ENCODE measurements at regions not wholly inside any gene's neighbourhood (a gene's known extent, or its start where the extent isn't known, plus 50 kb on each side); places are given as distances from the start of the nearest gene placed in this dataset.

DNA sequence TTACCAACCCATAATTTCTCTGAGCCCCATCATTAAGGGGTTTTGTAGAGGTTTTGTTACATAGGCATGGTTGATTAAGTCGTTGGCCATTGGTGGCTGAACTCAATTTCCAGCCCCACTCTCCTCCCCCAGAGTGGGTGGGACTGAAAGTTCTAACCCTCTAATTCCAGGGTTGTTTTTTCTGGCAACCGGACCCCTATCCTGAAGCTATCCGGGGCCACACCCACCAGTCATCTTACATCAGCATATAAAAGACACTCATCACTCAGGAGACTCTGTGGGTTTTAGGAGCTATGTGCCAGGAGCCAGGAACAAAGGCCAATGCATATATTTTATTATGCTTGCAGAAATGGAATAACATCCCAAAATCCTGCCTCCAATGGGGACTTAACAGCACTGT is 186.0 kb downstream of the NXNL2 start:
- Histone ChIP-seq H3K36me3 (ENCODE audit: low read length) (no peaks in the 10 kb centered on the region), H3K9me3 (ENCODE audit: insufficient read depth, low read length) (no peaks in the 10 kb centered on the region), H3K4me2 (ENCODE audit: low read depth, low read length, poor library complexity, severe bottlenecking) (no peak overlapping the region), H3F3A (ENCODE audit: insufficient read depth) (no peaks in the 10 kb centered on the region), H3K79me2 (ENCODE audit: insufficient read depth, low read length) (no peaks in the 10 kb centered on the region), H3K27ac (ENCODE audit: low read depth, low read length) (no peak overlapping the region), H3K27me3 (ENCODE audit: low read length) (no peaks in the 10 kb centered on the region), H2AFZ (ENCODE audit: low read depth, low read length, severe bottlenecking) (no peak overlapping the region), H3K4me3 (ENCODE audit: insufficient read depth, low read length, poor library complexity, severe bottlenecking) (no peak overlapping the region), H3K9ac (ENCODE audit: low read length) (no peak overlapping the region), H3K9me2 (replicated peaks; ENCODE audit: insufficient read depth, low read length) (no peaks in the 10 kb centered on the region), H4K20me1 (ENCODE audit: low read depth, low read length) (no peaks in the 10 kb centered on the region)
- TF ChIP-seq, protein P1, sequence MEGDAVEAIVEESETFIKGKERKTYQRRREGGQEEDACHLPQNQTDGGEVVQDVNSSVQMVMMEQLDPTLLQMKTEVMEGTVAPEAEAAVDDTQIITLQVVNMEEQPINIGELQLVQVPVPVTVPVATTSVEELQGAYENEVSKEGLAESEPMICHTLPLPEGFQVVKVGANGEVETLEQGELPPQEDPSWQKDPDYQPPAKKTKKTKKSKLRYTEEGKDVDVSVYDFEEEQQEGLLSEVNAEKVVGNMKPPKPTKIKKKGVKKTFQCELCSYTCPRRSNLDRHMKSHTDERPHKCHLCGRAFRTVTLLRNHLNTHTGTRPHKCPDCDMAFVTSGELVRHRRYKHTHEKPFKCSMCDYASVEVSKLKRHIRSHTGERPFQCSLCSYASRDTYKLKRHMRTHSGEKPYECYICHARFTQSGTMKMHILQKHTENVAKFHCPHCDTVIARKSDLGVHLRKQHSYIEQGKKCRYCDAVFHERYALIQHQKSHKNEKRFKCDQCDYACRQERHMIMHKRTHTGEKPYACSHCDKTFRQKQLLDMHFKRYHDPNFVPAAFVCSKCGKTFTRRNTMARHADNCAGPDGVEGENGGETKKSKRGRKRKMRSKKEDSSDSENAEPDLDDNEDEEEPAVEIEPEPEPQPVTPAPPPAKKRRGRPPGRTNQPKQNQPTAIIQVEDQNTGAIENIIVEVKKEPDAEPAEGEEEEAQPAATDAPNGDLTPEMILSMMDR (IDR thresholded peaks at IDR 0.05; ENCODE audit: insufficient read depth, low read length, poor library complexity, severe bottlenecking): no peak
- no peak for TF ChIP-seq EZH2phosphoT487 (conservative IDR thresholded peaks at IDR 0.05; ENCODE audit: low read length)

DNA sequence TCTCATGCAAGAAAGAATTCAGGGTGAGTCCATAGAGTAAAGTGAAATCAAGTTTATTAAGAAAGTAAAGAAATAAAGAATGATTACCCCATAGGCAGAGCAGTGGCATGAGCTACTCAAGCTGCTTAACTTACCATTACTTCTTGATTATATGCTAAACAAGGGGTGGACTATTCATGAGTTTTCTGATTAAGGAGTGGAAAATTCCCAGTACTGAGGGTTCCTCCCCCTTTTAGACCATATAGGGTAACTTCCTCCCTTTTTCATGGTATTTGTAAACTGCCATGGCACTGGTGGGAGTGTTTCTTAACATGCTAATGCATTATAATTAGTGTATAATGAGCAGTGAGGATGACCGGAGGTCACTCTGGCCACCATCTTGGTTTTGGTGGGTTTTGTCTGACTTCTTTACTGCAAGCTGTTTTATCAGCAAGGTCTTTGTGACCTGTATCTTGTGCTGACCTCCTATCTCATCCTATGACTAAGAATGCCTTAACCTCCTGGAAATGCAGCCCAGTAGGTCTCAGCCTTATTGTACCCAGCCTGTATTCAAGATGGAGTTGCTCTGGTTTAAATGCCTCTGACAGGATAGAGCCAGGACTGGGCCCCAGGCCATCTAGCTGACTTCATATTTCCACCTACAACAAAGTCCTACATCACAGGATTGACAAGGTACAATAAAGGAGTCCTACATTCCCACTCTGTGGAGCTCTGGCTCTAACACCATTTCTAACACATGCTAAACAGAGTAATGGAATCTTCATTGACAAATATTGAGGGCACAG is 186.7 kb downstream of the NXNL2 start:
- Histone ChIP-seq H3K9me2 (replicated peaks; ENCODE audit: insufficient read depth, low read length) (no peaks in the 10 kb centered on the region), H4K20me1 (ENCODE audit: low read depth, low read length) (no peaks in the 10 kb centered on the region), H3F3A (ENCODE audit: insufficient read depth) (no peaks in the 10 kb centered on the region), H3K27me3 (ENCODE audit: low read length) (no peaks in the 10 kb centered on the region), H3K9me3 (ENCODE audit: insufficient read depth, low read length) (no peaks in the 10 kb centered on the region), H3K4me2 (ENCODE audit: low read depth, low read length, poor library complexity, severe bottlenecking) (no peak overlapping the region), H3K4me3 (ENCODE audit: insufficient read depth, low read length, poor library complexity, severe bottlenecking) (no peak overlapping the region), H3K36me3 (ENCODE audit: low read length) (no peaks in the 10 kb centered on the region), H3K27ac (ENCODE audit: low read depth, low read length) (no peak overlapping the region), H2AFZ (ENCODE audit: low read depth, low read length, severe bottlenecking) (no peak overlapping the region), H3K79me2 (ENCODE audit: insufficient read depth, low read length) (no peaks in the 10 kb centered on the region), H3K9ac (ENCODE audit: low read length) (no peak overlapping the region)
- TF ChIP-seq EZH2phosphoT487 (conservative IDR thresholded peaks at IDR 0.05; ENCODE audit: low read length): no peak
- TF ChIP-seq, protein P1 (IDR thresholded peaks at IDR 0.05; ENCODE audit: insufficient read depth, low read length, poor library complexity, severe bottlenecking): no peak

DNA sequence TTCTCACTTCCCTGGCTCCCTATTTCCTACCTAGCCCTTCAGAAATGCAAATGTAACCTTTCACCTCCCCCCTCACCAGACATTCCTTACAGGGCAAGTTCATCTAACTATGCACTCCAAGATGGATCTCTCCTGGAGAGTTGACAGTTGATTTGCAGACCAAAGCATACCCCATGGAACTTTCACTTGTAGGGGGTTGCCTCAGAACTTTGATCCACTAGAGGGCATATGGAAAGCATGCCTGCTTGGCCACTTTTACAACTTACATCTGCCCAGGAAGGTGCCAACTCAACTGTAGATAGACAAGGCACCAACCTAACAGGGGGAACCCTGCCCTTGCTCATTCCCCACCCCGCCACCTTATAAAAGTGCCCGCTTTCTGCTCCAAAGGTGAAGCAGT is 187.8 kb downstream of the NXNL2 start:
- no peaks in the 10 kb centered on the region for H3F3A ChIP-seq (ENCODE audit: insufficient read depth)
- no peaks in the 10 kb centered on the region for H3K27me3 ChIP-seq (ENCODE audit: low read length)
- no peaks in the 10 kb centered on the region for H4K20me1 ChIP-seq (ENCODE audit: low read depth, low read length)
- H3K9me3 ChIP-seq (ENCODE audit: insufficient read depth, low read length): no peaks in the 10 kb centered on the region
- no peak overlapping the region for H3K27ac ChIP-seq (ENCODE audit: low read depth, low read length)
- H3K9ac ChIP-seq (ENCODE audit: low read length): no peak overlapping the region
- H3K4me2 ChIP-seq (ENCODE audit: low read depth, low read length, poor library complexity, severe bottlenecking): no peak overlapping the region
- H3K4me3 ChIP-seq (ENCODE audit: insufficient read depth, low read length, poor library complexity, severe bottlenecking): no peak overlapping the region
- TF ChIP-seq EZH2phosphoT487 (conservative IDR thresholded peaks at IDR 0.05; ENCODE audit: low read length): no peak
- TF ChIP-seq, protein P1 (IDR thresholded peaks at IDR 0.05; ENCODE audit: insufficient read depth, low read length, poor library complexity, severe bottlenecking): no peak
- H2AFZ ChIP-seq (ENCODE audit: low read depth, low read length, severe bottlenecking): no peak overlapping the region
- H3K9me2 ChIP-seq (replicated peaks; ENCODE audit: insufficient read depth, low read length): no peaks in the 10 kb centered on the region
- no peaks in the 10 kb centered on the region for H3K79me2 ChIP-seq (ENCODE audit: insufficient read depth, low read length)
- no peaks in the 10 kb centered on the region for H3K36me3 ChIP-seq (ENCODE audit: low read length)

Measured in SU-DHL-6 (cell line).